ENCODE measurements at regions not wholly inside any gene's neighbourhood (a gene's known extent, or its start where the extent isn't known, plus 50 kb on each side); places are given as distances from the start of the nearest gene placed in this dataset.

GRCh38 chr5:61994171-61994570, 311.8 kb upstream of the KIF2A start:
- no peak for TF ChIP-seq CTCF (IDR thresholded peaks at IDR 0.05; ENCODE audit: low read depth, low read length)
- no peak overlapping the region for H3K4me3 ChIP-seq (ENCODE audit: low read depth, low read length)

- no peak for TF ChIP-seq CTCF (IDR thresholded peaks at IDR 0.05; ENCODE audit: low read depth, low read length)
- no peak overlapping the region for H3K4me3 ChIP-seq (ENCODE audit: low read depth, low read length)
Observed at GRCh38 chr5:61995486-61995885, 310.5 kb upstream of the KIF2A start.

GRCh38 chr5:61999371-61999770, 306.6 kb upstream of the KIF2A start:
- TF ChIP-seq CTCF (IDR thresholded peaks at IDR 0.05; ENCODE audit: low read depth, low read length): no peak
- H3K4me3 ChIP-seq (ENCODE audit: low read depth, low read length): no peak overlapping the region

- no peak overlapping the region for H3K4me3 ChIP-seq (ENCODE audit: low read depth, low read length)
- TF ChIP-seq CTCF (IDR thresholded peaks at IDR 0.05; ENCODE audit: low read depth, low read length): no peak
Observed at GRCh38 chr5:62000646-62001045, 305.4 kb upstream of the KIF2A start.

GRCh38 chr5:62001640-62002039, 304.4 kb upstream of the KIF2A start:
- no peak overlapping the region for H3K4me3 ChIP-seq (ENCODE audit: low read depth, low read length)
- no peak for TF ChIP-seq CTCF (IDR thresholded peaks at IDR 0.05; ENCODE audit: low read depth, low read length)

- no peak for TF ChIP-seq CTCF (IDR thresholded peaks at IDR 0.05; ENCODE audit: low read depth, low read length)
Observed at GRCh38 chr5:62002436-62002835, 303.6 kb upstream of the KIF2A start.

GRCh38 chr5:62005551-62005950, 300.5 kb upstream of the KIF2A start:
- TF ChIP-seq CTCF (IDR thresholded peaks at IDR 0.05; ENCODE audit: low read depth, low read length): no peak
- H3K4me3 ChIP-seq (ENCODE audit: low read depth, low read length): no peak overlapping the region

More at GRCh38 chr5:62002436-62002835, 303.6 kb upstream of the KIF2A start:
- no peak overlapping the region for H3K4me3 ChIP-seq (ENCODE audit: low read depth, low read length)

Measured in WI38 (cell line).